HG03060 (cell line): ENCODE measurements at regions not wholly inside any gene's neighbourhood (a gene's known extent, or its start where the extent isn't known, plus 50 kb on each side); places are given as distances from the start of the nearest gene placed in this dataset.
"Not testable (repeated sequence)": the region's sequence is repeated elsewhere in the genome, so short reads cannot be mapped to it uniquely, and the experiment has no call there.

ENCODE experiments used
- ATAC-seq: cut with Tn5 transposase; IDR thresholded peaks from one replicate; pipeline ENCODE4 v1.9.1; 2021; ENCODE audit warnings: low read depth, moderate number of reproducible peaks; ENCODE audit not compliant: unreplicated experiment

GRCh38 chr13:109410868-109411267 lies 375.5 kb downstream of the IRS2 start:
- ATAC-seq: no peak

GRCh38 chr13:109408591-109409382 lies 377.6 kb downstream of the IRS2 start:
- ATAC-seq: no peak

- no peak for ATAC-seq
Measured at GRCh38 chr13:109406376-109406992, 379.9 kb downstream of the IRS2 start.

- no peak for ATAC-seq
Measured at GRCh38 chr13:109403012-109403421, 383.4 kb downstream of the IRS2 start.

GRCh38 chr13:109401891-109402290 lies 384.5 kb downstream of the IRS2 start:
- ATAC-seq: no peak

GRCh38 chr13:109401307-109401706 lies 385.1 kb downstream of the IRS2 start:
- ATAC-seq: no peak

GRCh38 chr13:109400624-109401257 lies 385.6 kb downstream of the IRS2 start:
- no peak for ATAC-seq

GRCh38 chr13:109400209-109400608 lies 386.2 kb downstream of the IRS2 start:
- ATAC-seq: no peak

- ATAC-seq: not testable (repeated sequence)
Measured at GRCh38 chr13:109398071-109398470, 388.3 kb downstream of the IRS2 start.

GRCh38 chr13:109397285-109397684 lies 389.1 kb downstream of the IRS2 start:
- ATAC-seq: no peak

GRCh38 chr13:109396266-109396665 lies 390.1 kb downstream of the IRS2 start:
- ATAC-seq: no peak

- no peak for ATAC-seq
Measured at GRCh38 chr13:109395014-109395413, 391.4 kb downstream of the IRS2 start.

GRCh38 chr13:109394311-109394988 lies 391.9 kb downstream of the IRS2 start:
- ATAC-seq: no peak

- no peak for ATAC-seq
Measured at GRCh38 chr13:109393045-109393444, 393.3 kb downstream of the IRS2 start.

GRCh38 chr13:109390391-109390790 lies 396.0 kb downstream of the IRS2 start:
- no peak for ATAC-seq

GRCh38 chr13:109389892-109390345 lies 396.5 kb downstream of the IRS2 start:
- ATAC-seq: no peak

- no peak for ATAC-seq
Measured at GRCh38 chr13:109389456-109389855, 396.9 kb downstream of the IRS2 start.

GRCh38 chr13:109387471-109387870 lies 398.9 kb downstream of the IRS2 start:
- no peak for ATAC-seq

GRCh38 chr13:109385242-109385560 lies 401.2 kb downstream of the IRS2 start:
- ATAC-seq: no peak

GRCh38 chr13:109384491-109385241 lies 401.7 kb downstream of the IRS2 start:
- ATAC-seq: no peak
